ENCODE measurements at regions not wholly inside any gene's neighbourhood (a gene's known extent, or its start where the extent isn't known, plus 50 kb on each side); places are given as distances from the start of the nearest gene placed in this dataset.

DNA sequence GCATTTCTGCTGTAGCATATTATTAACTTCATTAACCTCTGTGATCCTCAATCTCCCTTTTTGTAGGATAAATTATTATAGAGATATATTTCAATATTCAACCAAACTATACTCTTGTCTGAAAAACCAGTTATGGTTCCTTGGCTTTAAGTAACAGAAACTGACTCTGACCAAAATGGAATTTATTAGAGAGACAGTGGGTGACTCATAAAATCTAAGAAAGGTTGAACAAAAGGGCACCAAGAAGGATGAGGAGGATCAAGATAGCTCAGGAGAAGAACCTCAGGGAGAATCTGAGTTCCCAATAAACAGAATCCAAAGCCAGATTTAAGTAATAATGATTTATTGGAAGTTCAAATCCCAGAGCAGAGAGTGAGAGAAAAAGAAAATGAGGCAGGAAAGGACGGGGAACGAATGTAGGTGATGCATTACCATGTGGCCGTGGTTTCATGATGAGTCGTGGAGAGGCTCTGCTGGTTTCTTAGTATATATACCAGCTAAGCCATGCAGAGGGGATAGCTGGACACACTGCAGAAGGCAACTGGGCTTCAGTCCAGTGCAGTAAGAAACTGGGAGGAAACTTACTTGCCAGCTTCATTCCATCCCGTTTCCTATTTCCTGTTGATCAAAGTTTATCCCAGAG, 151.5 kb upstream of the GOT2 start:
- no peaks in the 10 kb centered on the region; the same call in 1 of the 2 replicates for H4K20me1 ChIP-seq (ENCODE audit: insufficient read depth)
- POLR2A ChIA-PET (ENCODE audit: unreplicated experiment) = no interaction called here
- intact Hi-C loops (cut with micrococcal nuclease; ENCODE audit: unreplicated experiment) = no loop called here
- no peaks in the 10 kb centered on the region for H3K9me2 ChIP-seq (ENCODE audit: insufficient read depth)
- no peaks in the 10 kb centered on the region for H3F3A ChIP-seq (ENCODE audit: insufficient read depth, low read depth)
- H3K27me3 ChIP-seq (ENCODE audit: insufficient read depth, low read depth) = no peaks in the 10 kb centered on the region
- H3K9me3 ChIP-seq (ENCODE audit: insufficient read depth, low read depth) = no peaks in the 10 kb centered on the region
- CTCF ChIA-PET = no interaction called here
- no peak overlapping the region for H3K4me2 ChIP-seq
- H3K79me2 ChIP-seq (ENCODE audit: low read depth) = no peaks in the 10 kb centered on the region
- BruUV-seq (replicated peaks) = no TSS peak
- H3K4me1 ChIP-seq (replicated peaks; ENCODE audit: insufficient read depth) = no peaks in the 10 kb centered on the region
- DNase-seq = no peak
- TF ChIP-seq, protein P1, sequence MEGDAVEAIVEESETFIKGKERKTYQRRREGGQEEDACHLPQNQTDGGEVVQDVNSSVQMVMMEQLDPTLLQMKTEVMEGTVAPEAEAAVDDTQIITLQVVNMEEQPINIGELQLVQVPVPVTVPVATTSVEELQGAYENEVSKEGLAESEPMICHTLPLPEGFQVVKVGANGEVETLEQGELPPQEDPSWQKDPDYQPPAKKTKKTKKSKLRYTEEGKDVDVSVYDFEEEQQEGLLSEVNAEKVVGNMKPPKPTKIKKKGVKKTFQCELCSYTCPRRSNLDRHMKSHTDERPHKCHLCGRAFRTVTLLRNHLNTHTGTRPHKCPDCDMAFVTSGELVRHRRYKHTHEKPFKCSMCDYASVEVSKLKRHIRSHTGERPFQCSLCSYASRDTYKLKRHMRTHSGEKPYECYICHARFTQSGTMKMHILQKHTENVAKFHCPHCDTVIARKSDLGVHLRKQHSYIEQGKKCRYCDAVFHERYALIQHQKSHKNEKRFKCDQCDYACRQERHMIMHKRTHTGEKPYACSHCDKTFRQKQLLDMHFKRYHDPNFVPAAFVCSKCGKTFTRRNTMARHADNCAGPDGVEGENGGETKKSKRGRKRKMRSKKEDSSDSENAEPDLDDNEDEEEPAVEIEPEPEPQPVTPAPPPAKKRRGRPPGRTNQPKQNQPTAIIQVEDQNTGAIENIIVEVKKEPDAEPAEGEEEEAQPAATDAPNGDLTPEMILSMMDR (conservative IDR thresholded peaks at IDR 0.05) = no peak
- no peak for TF ChIP-seq EZH2 (IDR thresholded peaks at IDR 0.05; ENCODE audit: low read depth)
- H3K27ac ChIP-seq = no peak overlapping the region
- H2AFZ ChIP-seq = no peak overlapping the region
- no peaks in the 10 kb centered on the region for H3K36me3 ChIP-seq (ENCODE audit: low read depth)
- no peak overlapping the region for H3K4me3 ChIP-seq

- no peaks in the 10 kb centered on the region for H3F3A ChIP-seq (ENCODE audit: insufficient read depth, low read depth)
- ChIA-PET CTCF (no interaction called here), POLR2A (ENCODE audit: unreplicated experiment) (no interaction called here)
- H3K9me2 ChIP-seq (ENCODE audit: insufficient read depth) = no peaks in the 10 kb centered on the region
- no peaks in the 10 kb centered on the region for H3K9me3 ChIP-seq (ENCODE audit: insufficient read depth, low read depth)
- no peak overlapping the region for H3K4me2 ChIP-seq
- H3K36me3 ChIP-seq (ENCODE audit: low read depth) = no peaks in the 10 kb centered on the region
- intact Hi-C loops (cut with micrococcal nuclease; ENCODE audit: unreplicated experiment) = no loop called here
- no peaks in the 10 kb centered on the region for H3K4me1 ChIP-seq (replicated peaks; ENCODE audit: insufficient read depth)
- no peaks in the 10 kb centered on the region for H4K20me1 ChIP-seq (ENCODE audit: insufficient read depth)
- no peak for DNase-seq
- TF ChIP-seq, protein P1 (conservative IDR thresholded peaks at IDR 0.05) = no peak
- no peak for TF ChIP-seq EZH2 (IDR thresholded peaks at IDR 0.05; ENCODE audit: low read depth)
- H3K79me2 ChIP-seq (ENCODE audit: low read depth) = no peaks in the 10 kb centered on the region
- H3K27me3 ChIP-seq (ENCODE audit: insufficient read depth, low read depth) = no peaks in the 10 kb centered on the region
- H3K27ac ChIP-seq = no peak overlapping the region
- no TSS peak for BruUV-seq (replicated peaks)
- H2AFZ ChIP-seq = no peak overlapping the region
- no peak overlapping the region for H3K4me3 ChIP-seq
These were observed 150.0 kb upstream of the GOT2 start for GRCh38 chr16:58884141-58884540.

DNA sequence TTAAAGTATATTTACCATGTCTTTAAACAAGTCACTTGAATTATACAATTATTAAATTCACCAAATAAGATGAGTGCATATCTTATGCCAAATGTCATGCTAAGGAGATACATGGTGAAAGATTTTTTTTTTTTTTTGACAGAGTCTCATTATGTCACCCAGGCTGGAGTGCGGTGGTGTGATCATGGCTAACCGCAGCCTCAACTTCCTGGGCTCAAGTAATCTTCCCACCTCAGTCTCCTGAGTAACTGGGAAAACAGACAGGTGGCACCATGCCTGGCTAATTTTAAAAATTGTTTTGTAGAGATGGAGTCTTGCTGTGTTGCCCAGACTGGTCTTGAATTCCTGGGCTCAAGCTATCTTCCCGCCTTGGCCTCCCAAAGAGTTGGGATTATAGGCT, 149.0 kb upstream of the GOT2 start:
- no peak for TF ChIP-seq EZH2 (IDR thresholded peaks at IDR 0.05; ENCODE audit: low read depth)
- TF ChIP-seq, protein P1 (conservative IDR thresholded peaks at IDR 0.05) = no peak
- Histone ChIP-seq H3K27ac (no peak overlapping the region), H3K36me3 (ENCODE audit: low read depth) (no peaks in the 10 kb centered on the region), H3F3A (ENCODE audit: insufficient read depth, low read depth) (no peaks in the 10 kb centered on the region), H3K9me2 (ENCODE audit: insufficient read depth) (no peaks in the 10 kb centered on the region), H3K4me1 (replicated peaks; ENCODE audit: insufficient read depth) (no peaks in the 10 kb centered on the region), H3K4me3 (no peak overlapping the region), H3K79me2 (ENCODE audit: low read depth) (no peaks in the 10 kb centered on the region), H2AFZ (no peak overlapping the region), H3K9me3 (ENCODE audit: insufficient read depth, low read depth) (no peaks in the 10 kb centered on the region), H3K4me2 (no peak overlapping the region), H4K20me1 (ENCODE audit: insufficient read depth) (no peaks in the 10 kb centered on the region), H3K27me3 (ENCODE audit: insufficient read depth, low read depth) (no peaks in the 10 kb centered on the region)
- DNase-seq = no peak
- intact Hi-C loops (cut with micrococcal nuclease; ENCODE audit: unreplicated experiment) = no loop called here
- CTCF ChIA-PET = no interaction called here
- no TSS peak for BruUV-seq (replicated peaks)
- POLR2A ChIA-PET (ENCODE audit: unreplicated experiment) = no interaction called here

Measured in PC-9 (cell line).